Esophagus muscularis mucosa (tissue), 4 donors: ENCODE measurements at regions not wholly inside any gene's neighbourhood (a gene's known extent, or its start where the extent isn't known, plus 50 kb on each side); places are given as distances from the start of the nearest gene placed in this dataset.

Experiments used
- DNase-seq: peaks from one replicate; pipeline ENCODE4 v3.0.0-alpha.2; 2017; ENCODE audit errors: extremely low spot score
- H3K27ac ChIP-seq, 4 donors: fragments of 200-600 bp; sonication (generic); replicated peaks in 1 of 4; 1 replicate in 3 of 4; 2 replicates in 1 of 4; pipeline ENCODE4 v1.5.1; 2016 to 2019; ENCODE audit warnings: mild to moderate bottlenecking in 1 of 4
- H3K27me3 ChIP-seq, 4 donors: fragments of 200-600 bp; sonication (generic); one replicate each; pipeline versions ENCODE4 v1.5.1 to v1.6.0; 2016 to 2019
- H3K36me3 ChIP-seq, 4 donors: fragments of 200-600 bp; sonication (generic); one replicate each; pipeline ENCODE4 v1.5.1; 2016 to 2019
- H3K4me1 ChIP-seq, 4 donors: fragments of 200-600 bp; sonication (generic); one replicate each; pipeline ENCODE4 v1.5.1; 2016 to 2019
- H3K4me3 ChIP-seq, 4 donors: fragments of 200-600 bp; sonication (generic); 1 replicate in 2 of 4; 2 replicates in 2 of 4; pipeline ENCODE4 v1.5.1; 2016 to 2019; ENCODE audit warnings: mild to moderate bottlenecking in 4 of 4, moderate library complexity in 1 of 4
- H3K9me3 ChIP-seq, 4 donors: fragments of 200-600 bp; sonication (generic); 1 replicate in 3 of 4; 2 replicates in 1 of 4; pipeline ENCODE4 v1.5.1; 2016 to 2019
- EP300 ChIP-seq: sonication (generic); formaldehyde crosslinking; IDR thresholded peaks from one replicate; pipeline ENCODE4 v1.6.1; 2017; ENCODE audit warnings: antibody characterized with exemption
- POLR2A ChIP-seq: fragments of 450-650 bp; IDR thresholded peaks from one replicate; pipeline ENCODE4 v1.6.1; 2017; ENCODE audit warnings: antibody characterized with exemption, moderate library complexity, mild to moderate bottlenecking, low read depth
- POLR2AphosphoS5 ChIP-seq, 2 donors: sonication (generic); formaldehyde crosslinking; IDR thresholded peaks; one replicate each; pipeline ENCODE4 v1.6.1; 2017; ENCODE audit warnings: antibody characterized with exemption in 2 of 2
- WGBS: methylation state at CpG from one replicate; pipeline ENCODE4 v1.1.5; 2018; 5-methylcytosine and 5-hydroxymethylcytosine counted together
- intact Hi-C: fragments of 100-400 bp; cut with DNase I; formaldehyde crosslinking; loops from one replicate; pipeline ENCODE4 v1.15.1; 2023
- TF ChIP-seq, protein P1 (sequence below), 3 experiments: fragments of 200-600 bp in 2 of 3; fragments of 450-650 bp in 1 of 3; sonication (generic) in 2 of 3; IDR thresholded peaks; one replicate each; pipeline ENCODE4 v1.5.1; 2017 to 2019; ENCODE audit warnings: antibody characterized with exemption in 3 of 3, mild to moderate bottlenecking in 2 of 3, moderate library complexity in 1 of 3

DNA sequence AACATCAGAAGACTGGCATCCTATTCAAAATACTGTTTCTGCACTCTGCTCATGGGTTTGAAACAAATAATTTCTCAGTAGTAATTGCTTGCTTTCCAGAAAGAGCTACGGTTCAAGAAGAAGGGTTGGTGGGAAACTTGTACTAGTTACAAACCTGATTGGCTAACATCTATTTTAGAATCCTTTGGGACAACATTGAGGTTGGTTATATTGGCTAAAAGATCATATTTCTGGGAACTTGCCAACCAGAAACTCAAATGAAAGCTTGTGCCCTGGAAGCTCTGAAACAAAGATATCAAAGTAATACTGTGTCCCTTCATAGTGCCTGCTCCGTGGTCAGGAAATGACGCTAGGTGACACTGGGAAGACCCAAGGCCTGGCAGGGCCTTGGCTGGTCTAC is 141.7 kb downstream of the LACC1 start:
- no peak overlapping the region for H3K27ac ChIP-seq
- intact Hi-C loops: no loop called here
- no peaks in the 10 kb centered on the region for H3K27me3 ChIP-seq

DNA sequence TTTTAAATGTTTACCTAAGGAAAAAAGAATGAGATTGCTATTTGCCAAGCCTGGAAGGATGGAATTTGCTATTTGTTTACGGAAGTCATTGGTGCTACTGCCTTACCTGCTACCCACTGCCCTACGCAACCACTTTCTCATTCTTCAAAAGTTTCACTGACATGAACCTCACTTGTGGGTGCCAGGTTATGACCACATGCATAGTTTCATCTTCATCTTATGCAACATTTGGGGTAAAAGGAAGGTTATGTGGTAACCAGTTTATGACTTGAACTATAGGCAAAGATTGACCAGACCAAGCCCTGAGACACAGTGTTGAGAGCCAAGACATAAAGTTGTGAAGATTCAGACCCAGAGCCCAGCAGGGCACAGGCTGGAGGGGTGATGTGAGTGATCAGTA is 142.5 kb downstream of the LACC1 start:
- intact Hi-C loops: no loop called here
- H3K36me3 ChIP-seq: no peaks in the 10 kb centered on the region
- peaks cover 0 to 23% (median 9%) of the 10 kb centered on the region in 4 donors for H3K4me1 ChIP-seq
- 82% methylated on average over 2 of the region's 2 CpGs for WGBS
- H3K4me3 ChIP-seq: no peak overlapping the region
- no peak overlapping the region for H3K27ac ChIP-seq
- no peaks in the 10 kb centered on the region for H3K27me3 ChIP-seq
- DNase-seq: no peak
- TF ChIP-seq, protein P1, sequence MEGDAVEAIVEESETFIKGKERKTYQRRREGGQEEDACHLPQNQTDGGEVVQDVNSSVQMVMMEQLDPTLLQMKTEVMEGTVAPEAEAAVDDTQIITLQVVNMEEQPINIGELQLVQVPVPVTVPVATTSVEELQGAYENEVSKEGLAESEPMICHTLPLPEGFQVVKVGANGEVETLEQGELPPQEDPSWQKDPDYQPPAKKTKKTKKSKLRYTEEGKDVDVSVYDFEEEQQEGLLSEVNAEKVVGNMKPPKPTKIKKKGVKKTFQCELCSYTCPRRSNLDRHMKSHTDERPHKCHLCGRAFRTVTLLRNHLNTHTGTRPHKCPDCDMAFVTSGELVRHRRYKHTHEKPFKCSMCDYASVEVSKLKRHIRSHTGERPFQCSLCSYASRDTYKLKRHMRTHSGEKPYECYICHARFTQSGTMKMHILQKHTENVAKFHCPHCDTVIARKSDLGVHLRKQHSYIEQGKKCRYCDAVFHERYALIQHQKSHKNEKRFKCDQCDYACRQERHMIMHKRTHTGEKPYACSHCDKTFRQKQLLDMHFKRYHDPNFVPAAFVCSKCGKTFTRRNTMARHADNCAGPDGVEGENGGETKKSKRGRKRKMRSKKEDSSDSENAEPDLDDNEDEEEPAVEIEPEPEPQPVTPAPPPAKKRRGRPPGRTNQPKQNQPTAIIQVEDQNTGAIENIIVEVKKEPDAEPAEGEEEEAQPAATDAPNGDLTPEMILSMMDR (IDR thresholded peaks at IDR 0.05): no peak
- TF ChIP-seq EP300 (no peak), POLR2A (no peak), POLR2AphosphoS5 (IDR thresholded peaks at IDR 0.05) (no peak)
- no peaks in the 10 kb centered on the region for H3K9me3 ChIP-seq

More for the DNA sequence above, 141.7 kb downstream of the LACC1 start:
- no peak for DNase-seq
- WGBS: 83% methylated on average over 3 of the region's 3 CpGs
- H3K9me3 ChIP-seq: no peaks in the 10 kb centered on the region
- H3K4me3 ChIP-seq: no peak overlapping the region
- no peaks in the 10 kb centered on the region for H3K36me3 ChIP-seq
- H3K4me1 ChIP-seq: peaks cover 0 to 23% (median 9%) of the 10 kb centered on the region in 4 donors
- TF ChIP-seq EP300 (no peak), POLR2AphosphoS5 (IDR thresholded peaks at IDR 0.05) (no peak), POLR2A (no peak)
- TF ChIP-seq, protein P1 (IDR thresholded peaks at IDR 0.05): no peak

DNA sequence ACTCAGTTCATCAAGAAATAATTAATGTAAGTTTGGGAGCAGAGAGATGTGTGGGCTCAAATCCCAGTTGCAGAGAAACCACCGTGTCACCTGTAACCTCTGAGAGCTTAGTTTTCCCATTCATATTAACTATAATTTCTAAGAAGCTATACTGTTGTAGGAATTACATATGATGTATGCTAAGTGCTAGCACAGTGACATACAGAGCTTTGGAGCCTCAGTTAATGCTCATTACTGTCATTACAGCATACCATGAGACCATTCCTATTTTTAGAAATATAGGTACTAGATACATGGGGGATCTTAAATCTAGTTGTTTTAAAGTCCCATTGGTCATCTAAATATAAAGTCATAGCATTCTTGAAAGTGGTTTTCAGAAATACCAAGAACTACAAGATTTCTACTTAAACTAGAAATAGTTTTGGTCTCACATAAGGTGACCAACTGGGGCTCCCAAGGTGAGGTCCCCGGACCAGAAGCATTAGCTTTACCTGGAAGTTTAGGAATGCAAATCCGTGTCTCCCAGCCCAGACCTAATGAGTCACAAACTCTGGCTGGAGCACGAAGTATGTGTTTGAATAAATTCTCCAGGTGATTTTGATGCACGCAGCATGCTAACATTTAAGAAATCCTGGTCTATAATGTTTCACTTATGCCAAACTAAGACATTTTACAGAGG is 144.6 kb downstream of the LACC1 start:
- Histone ChIP-seq H3K36me3 (no peaks in the 10 kb centered on the region), H3K4me1 (peaks cover 0 to 14% (median 0%) of the 10 kb centered on the region in 4 donors), H3K27me3 (no peaks in the 10 kb centered on the region), H3K4me3 (no peak overlapping the region), H3K27ac (no peak overlapping the region), H3K9me3 (no peaks in the 10 kb centered on the region)
- intact Hi-C loops: no loop called here
- 82% methylated on average over 5 of the region's 5 CpGs for WGBS
- peak; percentile 4 for DNase-seq
- TF ChIP-seq EP300: no peak
- TF ChIP-seq POLR2A: no peak
- TF ChIP-seq, protein P1 (IDR thresholded peaks at IDR 0.05): no peak
- TF ChIP-seq POLR2AphosphoS5 (IDR thresholded peaks at IDR 0.05): no peak

- H3K27ac ChIP-seq: no peak overlapping the region
- DNase-seq: no peak
- WGBS: 91% methylated on average over 4 of the region's 4 CpGs
- H3K9me3 ChIP-seq: no peaks in the 10 kb centered on the region
- no peaks in the 10 kb centered on the region for H3K27me3 ChIP-seq
- H3K36me3 ChIP-seq: no peaks in the 10 kb centered on the region
- intact Hi-C loops: no loop called here
- TF ChIP-seq POLR2AphosphoS5 (IDR thresholded peaks at IDR 0.05): no peak
- no peak for TF ChIP-seq EP300
- TF ChIP-seq, protein P1 (IDR thresholded peaks at IDR 0.05): no peak
- TF ChIP-seq POLR2A: no peak
- H3K4me3 ChIP-seq: no peak overlapping the region
- peaks cover 0 to 14% (median 0%) of the 10 kb centered on the region in 4 donors for H3K4me1 ChIP-seq
These were observed 145.1 kb downstream of the LACC1 start for GRCh38 chr13:44024846-44025195.

- intact Hi-C loops: no loop called here
- no peak for TF ChIP-seq POLR2A
- TF ChIP-seq POLR2AphosphoS5 (IDR thresholded peaks at IDR 0.05): no peak
- TF ChIP-seq, protein P1 (IDR thresholded peaks at IDR 0.05): no peak
- no peak for TF ChIP-seq EP300
- DNase-seq: no peak
- 94% methylated on average over 4 of the region's 4 CpGs for WGBS
- Histone ChIP-seq H3K4me3 (no peak overlapping the region), H3K36me3 (no peaks in the 10 kb centered on the region), H3K4me1 (peaks cover 0 to 19% (median 3%) of the 10 kb centered on the region in 4 donors), H3K27ac (no peak overlapping the region), H3K9me3 (no peaks in the 10 kb centered on the region), H3K27me3 (no peaks in the 10 kb centered on the region)
These were observed 146.5 kb downstream of the LACC1 start for GRCh38 chr13:44026194-44026593.
